ENCODE measurements at regions not wholly inside any gene's neighbourhood (a gene's known extent, or its start where the extent isn't known, plus 50 kb on each side); places are given as distances from the start of the nearest gene placed in this dataset.

- DNase-seq: no peak
These were observed 515.3 kb downstream of the EPHB1 start for GRCh38 chr3:135310317-135310716.

GRCh38 chr3:135311699-135312098, 516.6 kb downstream of the EPHB1 start:
- no peak for DNase-seq

DNA sequence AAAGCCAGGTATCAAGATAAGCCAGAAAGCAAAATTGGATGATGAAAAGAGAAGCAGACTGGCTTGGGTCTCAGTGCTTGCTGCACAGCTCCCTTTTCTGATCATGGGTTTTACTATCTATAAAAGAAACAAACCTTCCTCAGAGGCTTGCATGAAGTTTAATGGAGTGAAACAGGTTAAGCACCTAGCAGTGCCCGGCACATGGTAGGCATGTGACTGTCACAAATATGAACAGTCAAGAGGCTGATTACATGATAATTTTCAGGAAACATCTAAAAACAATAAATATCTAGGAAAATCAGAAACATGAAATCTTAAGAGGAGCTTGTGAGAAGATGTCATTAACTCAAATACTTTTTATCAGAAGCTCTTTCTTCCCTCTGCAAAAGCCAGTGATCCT, 519.2 kb downstream of the EPHB1 start:
- no peak for DNase-seq

DNA sequence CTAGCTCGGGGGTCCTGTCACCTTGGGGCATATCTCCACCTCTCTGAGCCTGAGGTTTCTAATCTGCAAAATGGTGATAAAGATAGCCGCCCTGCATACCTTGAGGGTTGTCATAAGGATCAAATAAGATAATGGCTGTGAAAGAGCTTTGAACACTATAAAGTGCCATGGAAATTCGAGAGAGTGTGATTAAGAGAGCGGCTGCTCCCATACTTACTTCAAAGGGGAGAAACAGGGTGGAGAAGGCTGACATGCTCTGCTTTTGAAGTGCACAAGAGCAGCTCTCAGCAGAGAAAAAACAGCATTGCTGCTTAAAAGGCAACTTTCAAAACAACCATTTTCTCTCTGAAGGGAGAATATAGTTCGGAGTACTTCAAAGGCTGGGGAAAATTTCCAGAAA, 529.2 kb downstream of the EPHB1 start:
- DNase-seq: no peak

DNA sequence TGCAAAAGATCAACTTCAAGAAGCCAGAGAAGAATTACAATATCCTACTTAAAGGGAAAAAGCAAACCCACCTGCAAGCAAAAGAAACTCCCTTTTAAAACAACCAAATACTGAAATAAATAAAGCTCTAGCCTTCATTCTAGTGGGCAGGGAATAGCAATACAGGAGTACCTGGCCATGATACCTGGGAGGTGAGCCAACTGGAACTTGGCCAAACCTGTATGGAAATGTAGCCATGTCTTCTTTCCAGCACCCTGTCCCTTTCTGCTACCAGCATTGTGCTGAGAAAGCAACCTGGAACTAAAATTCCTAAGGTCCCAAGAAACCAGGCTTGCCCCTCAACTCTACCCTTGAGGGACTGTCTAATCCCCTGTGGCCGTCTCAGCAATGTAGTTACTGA, 530.0 kb downstream of the EPHB1 start:
- no peak for DNase-seq

DNA sequence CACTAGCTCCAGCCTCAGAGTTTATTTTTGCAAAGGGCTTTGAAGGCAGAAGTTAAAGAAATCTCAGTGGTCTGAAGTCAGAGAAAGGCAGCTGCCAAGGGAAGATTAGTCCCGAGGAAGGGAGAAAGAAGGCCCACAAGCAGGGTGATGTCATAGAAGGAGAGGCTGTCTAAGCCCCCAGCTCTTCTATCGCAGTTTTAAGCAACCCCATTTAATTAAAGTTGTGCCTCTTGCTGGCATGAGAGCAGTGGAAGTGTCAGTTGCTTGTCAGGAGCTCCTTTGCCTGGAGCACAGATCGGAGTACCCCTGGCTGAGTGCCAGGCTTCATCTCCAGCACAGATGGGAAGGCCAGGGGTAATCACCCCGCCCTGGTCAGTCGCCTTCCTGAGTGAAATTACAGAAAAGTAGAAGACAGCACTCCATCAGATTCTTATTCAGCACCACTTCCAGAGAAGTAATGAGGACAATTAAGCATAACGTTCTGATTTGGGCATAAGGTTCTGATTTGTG, 530.7 kb downstream of the EPHB1 start:
- no peak for DNase-seq

GRCh38 chr3:135326851-135327250, 531.8 kb downstream of the EPHB1 start:
- no peak for DNase-seq

DNA sequence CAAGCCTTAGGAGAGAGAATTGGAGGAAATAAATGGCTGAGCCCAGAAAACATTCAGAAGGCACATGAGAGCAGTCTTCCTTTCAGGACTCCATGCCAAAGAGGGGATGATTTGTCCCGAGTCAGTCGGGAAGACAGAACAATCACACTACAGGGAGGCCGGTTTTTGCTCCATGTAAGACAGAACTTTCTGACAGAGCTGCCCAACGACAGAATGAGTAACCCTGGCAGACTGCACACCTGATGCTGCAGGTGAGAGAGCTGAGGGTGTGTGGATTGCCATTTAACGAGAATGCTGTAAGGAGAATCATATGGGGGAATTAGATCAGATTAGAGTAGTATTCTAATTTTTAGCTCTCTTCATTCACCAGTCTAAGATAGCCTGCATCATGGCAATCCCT, 533.0 kb downstream of the EPHB1 start:
- DNase-seq: no peak

DNA sequence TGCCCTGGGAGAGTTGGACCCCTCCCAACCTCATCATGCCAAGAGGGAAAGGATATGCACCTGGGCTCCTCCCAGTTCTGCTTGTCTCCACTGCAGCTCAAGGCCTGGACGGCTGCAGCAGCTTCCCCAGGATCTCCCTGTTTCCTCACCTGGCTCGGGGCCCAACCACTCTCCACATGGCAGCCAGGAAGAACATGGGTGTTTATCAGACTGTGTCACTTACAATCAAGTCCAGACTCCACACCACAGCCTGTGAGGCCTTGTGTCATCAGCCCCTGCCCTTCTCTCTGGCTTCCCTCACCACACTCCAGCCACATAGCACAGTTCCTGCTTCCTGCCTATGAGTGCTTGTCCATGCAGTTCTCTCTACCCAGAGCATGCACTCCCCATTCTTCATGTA, 534.4 kb downstream of the EPHB1 start:
- no peak for DNase-seq

DNA sequence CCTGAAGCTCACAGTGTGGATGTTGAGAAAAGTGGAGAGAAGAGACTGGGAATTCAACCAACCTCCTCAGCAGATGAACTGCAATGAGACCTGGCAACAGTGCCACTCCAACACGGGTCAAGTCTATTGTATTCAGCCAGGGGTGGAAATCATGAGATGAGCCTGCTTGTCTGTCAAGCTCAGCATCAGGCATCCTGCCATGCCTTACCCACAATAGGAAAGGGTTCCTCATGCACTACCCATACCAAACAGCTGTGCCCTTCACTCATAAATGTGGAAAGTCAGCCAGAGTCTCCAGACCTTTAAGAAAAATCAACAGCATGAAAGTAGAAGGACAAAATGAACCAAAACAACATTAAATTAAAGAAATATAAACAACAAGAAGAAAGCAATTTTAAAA, 542.1 kb downstream of the EPHB1 start:
- DNase-seq: no peak

- DNase-seq: no peak
These were observed 553.6 kb downstream of the EPHB1 start for GRCh38 chr3:135348690-135349089.

DNA sequence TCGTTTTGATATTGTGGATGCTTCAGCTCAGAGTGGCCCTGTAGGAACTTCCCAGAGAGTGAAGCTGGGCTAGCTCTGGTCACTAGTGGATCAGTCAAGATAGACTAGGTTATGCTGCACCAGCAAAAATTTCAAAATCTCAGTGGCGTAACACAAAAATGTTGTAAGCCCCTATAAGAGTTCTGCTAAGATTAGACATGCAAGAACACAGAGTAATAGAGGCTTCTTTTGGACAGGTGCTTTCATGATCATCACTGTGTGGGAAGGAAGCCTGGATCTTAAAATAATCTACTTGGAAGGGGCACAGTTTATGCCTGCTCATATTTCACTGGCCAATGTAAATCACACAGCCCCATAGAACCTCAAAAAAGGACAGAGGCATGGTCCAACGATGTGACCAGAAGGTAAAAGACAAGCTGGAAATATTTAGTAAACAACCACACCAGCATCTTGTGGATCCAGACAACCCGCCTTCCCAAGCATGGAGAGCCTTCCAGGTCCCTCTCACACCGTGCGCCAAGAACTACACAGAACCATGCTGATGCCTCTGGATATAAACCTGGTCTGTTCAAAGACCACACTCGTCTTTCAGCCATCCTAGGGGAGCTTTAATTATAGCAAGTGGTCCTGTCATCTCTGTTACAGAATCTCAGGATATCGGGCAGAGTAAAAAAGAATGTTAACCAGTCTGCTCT, 554.3 kb downstream of the EPHB1 start:
- no peak for DNase-seq

DNA sequence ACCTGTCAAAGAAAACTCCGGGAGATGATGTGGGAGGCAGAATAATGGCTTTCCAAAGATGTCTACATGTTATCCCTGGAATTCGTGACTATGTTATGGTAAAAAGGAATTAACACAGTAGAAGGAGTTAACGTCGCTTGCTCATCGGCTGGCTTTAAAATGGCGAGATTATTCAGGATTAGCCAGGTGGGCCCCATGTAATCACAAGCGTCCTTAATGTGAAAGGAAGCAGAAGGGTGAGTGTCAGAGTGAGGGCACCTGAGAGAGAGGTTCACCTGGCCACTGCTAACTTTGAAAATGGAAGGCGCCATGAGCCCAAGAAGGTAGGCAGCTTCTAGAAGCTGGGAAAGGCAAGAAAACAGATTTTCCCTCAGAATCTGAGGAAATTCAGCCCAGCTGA, 557.2 kb downstream of the EPHB1 start:
- no peak for DNase-seq

DNA sequence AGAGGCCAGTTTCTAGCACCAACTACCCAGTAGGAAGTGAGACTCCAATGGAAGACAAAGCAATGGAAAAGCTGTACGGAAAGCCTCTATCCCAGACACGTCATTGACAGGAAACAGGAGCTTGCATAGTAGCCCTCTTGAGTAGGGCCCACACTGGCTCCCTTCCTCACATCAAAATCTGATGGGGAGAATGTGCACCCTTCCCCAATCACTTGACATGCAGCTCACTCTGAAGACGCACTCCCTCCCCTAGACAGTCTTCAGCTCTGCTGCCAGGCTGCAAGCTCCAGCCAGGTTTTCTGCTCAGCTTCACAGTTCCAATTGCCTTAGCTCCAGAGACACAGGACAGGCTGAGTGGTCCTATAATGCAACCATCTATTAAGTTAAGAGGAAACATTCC, 567.8 kb downstream of the EPHB1 start:
- no peak for DNase-seq

DNA sequence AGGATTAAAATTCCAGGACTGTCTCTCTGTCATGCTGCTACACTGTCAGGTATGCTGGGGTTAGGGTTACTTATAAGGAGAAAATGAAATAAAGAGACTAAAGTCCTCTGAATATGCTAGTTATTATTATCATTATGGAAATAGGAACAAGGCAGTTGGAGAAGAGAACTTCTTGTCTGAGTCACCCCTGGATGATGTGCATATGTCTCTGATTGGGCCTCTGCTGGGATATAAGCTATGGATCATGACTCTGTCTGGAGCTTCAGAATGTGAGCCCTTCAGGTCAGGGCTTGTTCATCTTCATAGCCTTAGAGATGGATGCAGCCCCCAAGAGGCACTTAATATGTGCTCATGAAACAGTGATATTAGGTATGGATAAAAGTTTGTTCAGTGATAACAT, 569.6 kb downstream of the EPHB1 start:
- DNase-seq: no peak

GRCh38 chr3:135366816-135367215, 571.8 kb downstream of the EPHB1 start:
- no peak for DNase-seq

- no peak for DNase-seq
These were observed 573.3 kb downstream of the EPHB1 start for GRCh38 chr3:135368316-135368715.

- no peak for DNase-seq
These were observed 573.7 kb downstream of the EPHB1 start for GRCh38 chr3:135368781-135369180.

DNA sequence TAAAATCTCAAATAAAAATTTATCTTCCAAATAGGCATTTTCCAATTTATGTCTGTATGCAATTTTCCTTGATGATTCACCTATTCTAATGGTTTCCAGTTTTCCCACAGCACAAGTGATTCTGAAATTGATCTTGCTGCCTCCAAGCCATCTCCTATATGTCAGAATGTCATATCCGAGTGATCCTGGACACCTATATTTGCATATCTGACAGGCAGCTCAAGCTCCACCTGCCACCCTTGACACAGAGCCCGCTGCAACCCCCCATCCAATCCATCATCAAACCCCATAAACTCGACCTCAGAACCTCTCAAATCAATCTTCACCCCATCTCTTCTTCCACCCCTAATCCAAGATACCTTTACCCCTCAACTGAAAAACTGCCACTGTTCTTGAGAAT, 579.5 kb downstream of the EPHB1 start:
- DNase-seq: no peak

DNA sequence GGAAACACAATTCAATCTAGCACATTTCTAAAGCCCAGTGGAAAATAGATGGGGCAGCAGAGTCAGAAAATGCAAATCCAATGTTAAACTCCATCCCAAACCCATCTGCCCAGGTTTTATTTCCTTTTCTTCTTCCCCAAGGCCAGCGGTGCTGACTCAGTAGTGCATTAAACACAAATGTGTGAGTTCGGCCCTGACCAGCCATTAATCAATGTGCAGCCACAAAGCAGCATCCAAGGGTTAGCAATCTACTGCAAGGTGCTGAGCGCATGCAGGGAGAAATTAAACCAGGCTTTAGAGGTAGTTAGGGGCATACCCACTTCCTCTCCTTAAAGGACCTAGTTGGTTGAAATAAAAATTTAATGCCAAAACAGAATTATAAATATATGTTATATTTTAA, 583.3 kb upstream of the PPP2R3A start:
- no peak for DNase-seq

- no peak for DNase-seq
These were observed 582.9 kb upstream of the PPP2R3A start for GRCh38 chr3:135382621-135383020.

DNA sequence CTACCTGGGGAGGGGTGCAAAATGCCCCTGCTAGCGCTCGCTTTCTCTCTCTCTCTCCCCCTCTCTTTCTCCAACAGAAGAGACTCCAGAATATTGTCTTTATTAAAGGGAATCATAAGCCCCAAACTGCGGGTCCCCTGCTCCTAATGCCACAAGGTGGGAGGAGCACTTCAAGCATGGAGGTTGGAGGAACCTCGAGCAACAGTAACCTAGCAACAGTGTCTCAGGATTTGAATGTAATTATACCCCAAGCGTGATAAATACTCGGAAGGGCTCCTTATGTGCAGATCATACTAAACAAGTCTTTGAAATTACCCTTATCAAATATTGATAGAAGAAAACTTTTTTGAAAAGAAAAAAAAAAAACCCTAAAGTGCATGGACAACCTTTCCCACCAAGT, 582.2 kb upstream of the PPP2R3A start:
- no peak for DNase-seq

DNA sequence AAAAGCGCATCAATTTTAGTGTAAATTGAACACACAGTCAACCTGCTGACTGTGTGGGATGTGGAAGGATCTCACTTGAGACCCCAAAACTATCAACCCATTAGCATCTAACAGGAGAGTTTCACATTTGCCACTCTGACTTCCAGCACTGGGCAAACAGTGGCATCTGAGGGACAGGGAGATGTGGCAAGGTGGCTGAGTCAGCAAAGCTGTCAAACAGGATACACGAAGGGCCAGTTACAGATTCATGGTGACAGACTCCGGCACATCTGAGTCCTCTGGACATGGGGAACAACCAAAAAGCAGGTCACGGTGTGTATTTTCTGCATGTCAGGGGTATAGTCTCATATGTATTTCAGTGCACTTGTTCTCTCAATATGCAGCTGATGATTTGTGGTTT, 573.4 kb upstream of the PPP2R3A start:
- no peak for DNase-seq

DNA sequence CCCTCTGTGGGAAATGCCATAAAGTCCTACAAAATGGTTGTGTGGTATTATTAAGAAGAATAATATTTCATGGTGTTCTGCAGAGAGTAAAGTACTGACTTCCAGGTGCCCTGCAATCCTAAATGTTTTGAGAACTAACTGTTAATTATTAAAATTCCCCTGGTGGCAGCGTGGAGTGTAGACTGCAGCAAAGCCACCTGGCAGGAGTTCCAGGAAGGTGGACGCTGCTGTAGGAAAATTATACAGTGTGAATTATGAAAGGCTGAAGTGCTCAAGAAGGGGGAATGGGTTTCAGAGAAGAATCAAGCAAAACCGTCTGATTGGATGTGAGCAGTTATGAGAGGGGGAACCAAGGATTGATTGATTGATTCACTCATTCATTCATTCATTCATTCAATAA, 572.4 kb upstream of the PPP2R3A start:
- no peak for DNase-seq

DNA sequence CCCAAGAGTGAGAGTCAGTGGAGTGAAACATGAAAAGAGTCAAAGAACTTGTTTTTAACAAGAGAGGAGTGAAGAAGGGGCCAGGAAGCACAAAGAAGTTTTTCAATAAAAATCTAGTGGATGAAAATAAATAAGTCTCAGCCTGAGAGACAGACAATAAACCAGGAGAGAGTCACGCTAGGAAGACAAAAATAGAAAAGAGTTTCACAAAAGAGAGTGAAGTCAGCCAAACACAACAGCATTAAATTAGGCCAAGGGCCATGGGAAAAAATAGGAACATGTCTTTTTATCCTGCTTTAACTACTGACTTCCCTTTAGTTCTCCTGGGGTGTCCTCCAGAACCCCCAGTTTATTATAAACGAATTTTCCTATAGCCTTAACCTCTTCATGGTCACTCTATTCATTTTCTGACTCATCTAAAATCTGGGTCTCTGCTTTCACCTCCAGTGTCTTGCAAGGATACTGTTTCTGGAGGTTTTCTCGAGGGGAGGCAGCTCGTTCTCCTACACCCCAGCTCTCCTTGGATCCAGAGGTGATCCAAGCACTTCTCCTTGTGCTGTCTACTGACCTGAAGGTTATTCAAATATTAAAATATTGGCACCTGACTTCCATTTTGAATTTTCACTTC, 571.5 kb upstream of the PPP2R3A start:
- no peak for DNase-seq
